Suprapubic skin (tissue), 4 donors: ENCODE measurements at regions not wholly inside any gene's neighbourhood (a gene's known extent, or its start where the extent isn't known, plus 50 kb on each side); places are given as distances from the start of the nearest gene placed in this dataset.

Source experiments
- EP300 ChIP-seq: sonication (generic); formaldehyde crosslinking; IDR thresholded peaks from one replicate; pipeline ENCODE4 v1.6.1; 2017; ENCODE audit warnings: antibody characterized with exemption
- POLR2A ChIP-seq, 2 donors: fragments of 450-650 bp; IDR thresholded peaks; one replicate each; pipeline ENCODE4 v1.6.1; 2017; ENCODE audit warnings: antibody characterized with exemption in 2 of 2, mild to moderate bottlenecking in 2 of 2, moderate library complexity in 2 of 2
- POLR2AphosphoS5 ChIP-seq, 3 donors: sonication (generic); formaldehyde crosslinking; IDR thresholded peaks; one replicate each; pipeline ENCODE4 v1.6.1; 2017; ENCODE audit warnings: antibody characterized with exemption in 3 of 3
- TF ChIP-seq, protein P1 (sequence below), 2 donors: fragments of 200-600 bp in 1 of 2; fragments of 450-650 bp in 1 of 2; sonication (generic) in 1 of 2; IDR thresholded peaks; one replicate each; pipeline ENCODE4 v1.5.1; 2016 to 2019; ENCODE audit warnings: antibody characterized with exemption in 2 of 2, mild to moderate bottlenecking in 1 of 2, moderate library complexity in 1 of 2

DNA sequence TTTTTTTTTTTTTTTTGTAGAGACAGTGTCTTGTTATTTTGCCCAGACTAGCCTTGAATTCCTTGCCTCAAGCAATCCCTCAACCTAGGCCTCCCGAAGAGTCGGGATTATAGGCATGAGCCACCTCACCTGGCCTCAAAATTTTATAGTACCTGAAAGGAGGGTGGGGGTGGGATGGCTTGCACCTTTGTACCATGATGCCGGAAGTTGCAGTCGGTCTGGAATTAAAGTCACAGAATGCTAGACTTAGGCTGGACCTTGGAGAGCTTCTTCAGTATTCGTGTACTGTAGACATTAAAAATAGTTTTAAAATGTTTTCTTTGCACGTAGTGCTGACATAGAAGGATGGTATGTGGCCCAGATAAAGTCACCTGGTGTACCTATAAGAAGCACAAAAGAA lies 280.9 kb downstream of the STIM2 start:
- TF ChIP-seq POLR2A (IDR thresholded peaks at IDR 0.05) (no peak), POLR2AphosphoS5 (IDR thresholded peaks at IDR 0.05) (no peak), EP300 (no peak)
- TF ChIP-seq, protein P1, sequence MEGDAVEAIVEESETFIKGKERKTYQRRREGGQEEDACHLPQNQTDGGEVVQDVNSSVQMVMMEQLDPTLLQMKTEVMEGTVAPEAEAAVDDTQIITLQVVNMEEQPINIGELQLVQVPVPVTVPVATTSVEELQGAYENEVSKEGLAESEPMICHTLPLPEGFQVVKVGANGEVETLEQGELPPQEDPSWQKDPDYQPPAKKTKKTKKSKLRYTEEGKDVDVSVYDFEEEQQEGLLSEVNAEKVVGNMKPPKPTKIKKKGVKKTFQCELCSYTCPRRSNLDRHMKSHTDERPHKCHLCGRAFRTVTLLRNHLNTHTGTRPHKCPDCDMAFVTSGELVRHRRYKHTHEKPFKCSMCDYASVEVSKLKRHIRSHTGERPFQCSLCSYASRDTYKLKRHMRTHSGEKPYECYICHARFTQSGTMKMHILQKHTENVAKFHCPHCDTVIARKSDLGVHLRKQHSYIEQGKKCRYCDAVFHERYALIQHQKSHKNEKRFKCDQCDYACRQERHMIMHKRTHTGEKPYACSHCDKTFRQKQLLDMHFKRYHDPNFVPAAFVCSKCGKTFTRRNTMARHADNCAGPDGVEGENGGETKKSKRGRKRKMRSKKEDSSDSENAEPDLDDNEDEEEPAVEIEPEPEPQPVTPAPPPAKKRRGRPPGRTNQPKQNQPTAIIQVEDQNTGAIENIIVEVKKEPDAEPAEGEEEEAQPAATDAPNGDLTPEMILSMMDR (IDR thresholded peaks at IDR 0.05): no peak
